Stimulated activated CD4-positive, alpha-beta T cell treated with anti-CD3 and anti-CD28 coated beads, Interleukin-1b, Interleukin-23, amount 100 ng/mL, for 48 hours (primary cell): ENCODE measurements at regions not wholly inside any gene's neighbourhood (a gene's known extent, or its start where the extent isn't known, plus 50 kb on each side); places are given as distances from the start of the nearest gene placed in this dataset.
"Not testable (repeated sequence)": the region's sequence is repeated elsewhere in the genome, so short reads cannot be mapped to it uniquely, and the experiment has no call there.

Source experiments
- DNase-seq: peaks from one replicate; pipeline ENCODE4 v3.0.0-alpha.2; 2020

DNA sequence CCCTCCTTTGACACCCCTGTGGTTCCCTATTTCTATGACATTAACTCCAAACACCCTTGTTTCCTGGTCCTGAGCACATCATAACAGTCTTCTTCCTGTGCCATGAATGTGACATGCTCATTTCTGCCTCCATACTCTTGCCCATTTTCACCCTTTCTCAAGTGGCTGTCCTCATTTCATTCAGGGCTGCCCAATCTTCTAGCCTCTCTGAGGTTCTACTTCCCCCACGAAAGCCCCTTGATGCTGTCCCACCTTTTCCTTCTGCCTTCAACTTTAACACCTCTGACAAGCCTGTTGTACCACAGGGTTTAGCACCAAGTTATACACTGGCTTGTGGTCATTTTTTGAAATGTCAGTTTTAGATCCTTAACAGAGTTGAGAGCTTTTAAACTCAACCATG lies 136.2 kb upstream of the BOD1L1 start:
- DNase-seq = no peak

DNA sequence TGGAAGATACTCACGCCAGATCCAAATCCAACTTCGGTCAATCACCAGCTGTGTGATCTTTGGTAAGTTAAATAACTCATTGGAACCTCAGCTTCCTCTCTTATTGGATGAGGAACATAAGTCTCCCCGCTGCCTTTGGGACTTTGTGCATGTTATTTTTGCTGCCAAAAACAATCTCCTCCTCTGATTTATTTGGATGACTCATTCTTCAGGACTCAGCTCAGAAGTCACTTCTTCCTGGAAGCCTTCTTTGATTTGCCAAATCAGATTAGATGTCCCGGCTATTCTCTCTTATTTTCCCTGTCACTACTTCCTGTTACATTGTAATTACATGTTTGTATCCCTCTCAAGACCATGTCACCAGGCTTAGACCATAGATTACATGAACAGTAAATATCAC lies 138.0 kb upstream of the BOD1L1 start:
- no peak for DNase-seq

DNA sequence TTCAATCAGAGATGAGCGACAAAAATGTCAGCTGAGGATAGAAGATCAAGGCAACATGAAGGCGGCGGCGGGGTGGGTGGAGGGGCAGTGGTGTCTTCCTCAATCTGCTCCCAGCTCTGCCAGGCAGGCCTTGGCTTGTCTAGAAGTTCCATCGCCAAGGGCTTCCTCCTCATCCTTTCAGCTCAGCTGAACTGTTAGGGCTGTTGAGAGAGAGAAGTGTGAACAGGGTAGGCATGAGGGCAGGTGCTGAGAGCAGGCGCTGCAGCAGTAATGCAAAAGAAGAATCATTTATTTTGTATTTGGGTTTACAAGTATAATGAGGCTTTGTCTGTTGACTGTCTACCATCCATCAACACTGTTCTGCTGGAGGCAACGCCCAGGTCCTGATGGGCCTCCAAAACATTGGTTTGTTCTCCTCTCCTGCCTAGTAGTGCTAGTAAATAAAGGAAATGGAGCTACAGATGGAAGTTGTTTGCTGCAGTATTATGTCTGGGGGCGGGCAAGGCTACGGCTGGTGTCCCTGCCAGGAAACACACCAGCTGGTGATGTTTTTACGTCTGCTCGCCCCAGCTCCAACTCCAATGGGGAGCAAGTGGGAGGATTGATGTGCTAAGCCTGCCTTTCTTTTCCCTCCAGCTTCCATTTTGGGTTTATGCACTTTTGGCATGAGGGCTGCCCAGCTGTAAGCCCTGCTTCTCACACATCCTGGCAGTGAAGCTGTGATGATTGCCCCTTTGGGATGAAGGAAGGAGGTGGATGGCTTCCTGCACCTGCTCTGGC lies 139.4 kb upstream of the BOD1L1 start:
- no peak for DNase-seq

DNA sequence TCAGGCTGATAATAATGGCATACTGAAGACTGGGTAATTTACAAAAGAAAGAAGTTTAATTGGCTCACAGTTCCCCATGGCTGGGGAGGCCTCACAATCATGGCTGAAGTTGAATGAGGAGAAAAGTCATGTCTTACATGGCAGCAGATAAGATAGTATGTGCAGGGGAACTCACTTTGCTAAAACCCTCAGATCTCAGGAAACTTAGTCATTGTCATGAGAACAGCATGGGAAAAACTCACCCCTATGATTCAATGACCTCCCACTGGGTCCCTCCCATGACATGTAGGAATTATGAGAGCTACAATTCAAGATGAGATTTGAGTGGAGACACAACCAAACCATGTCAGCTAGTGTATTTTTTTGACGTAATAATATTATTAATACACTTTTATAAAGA lies 149.8 kb upstream of the BOD1L1 start:
- DNase-seq = no peak

DNA sequence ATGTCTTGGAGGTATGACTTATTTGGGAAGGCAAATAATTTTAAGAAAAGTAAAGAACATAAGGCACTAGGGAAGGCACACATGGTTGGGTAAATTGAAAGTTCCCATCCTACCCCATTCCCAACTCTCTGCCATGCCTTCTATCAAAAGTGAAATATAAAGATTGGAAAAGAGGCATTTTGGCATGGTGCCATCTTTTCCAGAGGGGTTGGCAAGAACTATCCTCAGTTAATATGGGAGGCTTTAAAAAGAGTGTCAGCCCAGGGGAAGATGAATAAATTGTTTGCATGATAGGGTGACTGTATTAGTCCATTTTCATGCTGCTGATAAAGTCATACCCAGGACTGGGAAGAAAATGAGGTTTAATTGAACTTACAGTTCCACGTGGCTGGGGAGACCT lies 150.8 kb upstream of the BOD1L1 start:
- no peak for DNase-seq

DNA sequence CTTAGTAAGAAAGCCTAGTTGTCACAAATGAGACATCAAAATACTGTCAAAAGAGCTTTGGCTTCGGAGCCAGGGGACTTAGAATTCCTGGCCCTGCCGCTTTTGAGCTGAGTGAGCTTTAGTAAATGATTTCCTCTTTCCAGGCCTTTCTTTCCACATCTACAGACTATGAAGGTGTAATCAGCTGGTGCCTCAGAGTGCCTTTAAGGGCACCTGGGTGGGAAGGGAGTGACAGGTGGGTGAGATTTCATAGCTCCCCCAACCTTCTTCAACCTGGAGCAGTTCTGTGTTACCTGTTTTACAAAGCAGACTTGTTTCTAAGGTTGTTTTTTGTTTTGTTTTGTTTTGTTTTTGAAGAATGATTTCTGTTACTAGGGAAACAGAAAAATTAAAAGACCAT lies 154.7 kb upstream of the BOD1L1 start:
- DNase-seq = no peak

- no peak for DNase-seq
Observed at GRCh38 chr4:13783800-13784411, 156.4 kb upstream of the BOD1L1 start.

DNA sequence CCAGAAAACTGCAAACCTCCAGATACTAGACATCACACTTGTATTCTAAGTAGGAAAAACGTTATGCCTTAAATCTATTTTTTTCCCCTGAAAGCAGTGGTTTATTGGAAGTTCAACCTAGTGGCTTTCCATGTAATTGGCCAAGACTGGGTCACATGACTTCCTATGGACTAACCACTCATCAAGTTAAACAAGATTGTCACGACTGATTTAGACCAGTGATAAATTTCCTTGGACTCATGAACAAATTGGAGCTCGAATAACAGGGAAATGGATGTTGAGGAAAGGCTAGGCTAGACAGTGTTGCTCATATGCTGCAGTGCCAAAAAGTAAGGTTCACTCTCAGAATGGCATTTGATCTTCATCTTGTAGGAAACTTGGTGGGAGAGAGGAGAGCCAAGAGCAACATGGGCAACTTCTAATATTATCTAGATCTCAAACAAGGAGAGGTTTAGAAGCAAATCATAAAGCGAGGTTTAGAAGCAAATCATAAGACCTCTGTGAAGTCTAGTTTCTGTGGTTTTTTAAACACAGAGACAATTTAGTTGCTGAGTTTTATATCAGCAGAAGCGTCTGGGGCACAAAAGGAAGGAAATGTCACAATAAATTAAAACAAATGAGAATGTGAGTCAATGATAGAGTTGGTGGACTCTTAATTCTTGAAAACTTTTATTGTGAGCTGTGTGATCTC lies 165.6 kb upstream of the BOD1L1 start:
- no peak for DNase-seq

DNA sequence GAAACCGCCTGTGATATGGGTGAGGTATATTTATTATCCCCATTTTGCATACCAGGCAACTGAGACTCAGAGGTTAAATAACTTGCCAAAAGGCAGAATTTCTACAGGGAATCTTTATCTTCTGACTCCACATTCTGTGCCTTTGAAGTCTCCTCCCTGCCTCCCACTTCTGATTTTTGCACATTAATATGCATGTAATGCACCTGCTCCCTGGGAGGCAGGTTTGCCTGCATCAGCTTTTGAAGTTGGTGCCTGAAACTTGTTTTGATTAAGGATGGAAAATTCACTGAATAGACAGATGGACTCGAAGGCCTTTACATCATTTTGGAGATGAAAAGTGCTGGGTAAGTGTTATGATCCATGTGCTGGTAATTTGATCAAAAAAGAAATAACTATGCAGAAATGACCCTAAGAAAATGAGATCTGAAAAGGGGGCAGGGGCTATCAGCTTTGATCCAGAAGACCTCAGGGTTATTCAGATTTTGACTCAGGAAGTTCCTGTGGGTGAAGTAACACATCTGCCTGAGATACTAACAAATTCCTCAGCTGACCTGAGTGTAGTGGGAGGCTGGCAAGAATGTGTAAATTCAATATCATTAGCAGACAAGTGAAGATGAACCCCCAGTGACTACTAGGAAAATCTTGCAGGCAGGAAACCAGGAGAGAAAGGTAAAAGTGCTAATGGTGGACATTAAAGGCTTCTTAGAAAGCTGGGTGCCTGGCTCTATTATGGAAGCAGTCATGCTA lies 167.5 kb upstream of the BOD1L1 start:
- DNase-seq = no peak

DNA sequence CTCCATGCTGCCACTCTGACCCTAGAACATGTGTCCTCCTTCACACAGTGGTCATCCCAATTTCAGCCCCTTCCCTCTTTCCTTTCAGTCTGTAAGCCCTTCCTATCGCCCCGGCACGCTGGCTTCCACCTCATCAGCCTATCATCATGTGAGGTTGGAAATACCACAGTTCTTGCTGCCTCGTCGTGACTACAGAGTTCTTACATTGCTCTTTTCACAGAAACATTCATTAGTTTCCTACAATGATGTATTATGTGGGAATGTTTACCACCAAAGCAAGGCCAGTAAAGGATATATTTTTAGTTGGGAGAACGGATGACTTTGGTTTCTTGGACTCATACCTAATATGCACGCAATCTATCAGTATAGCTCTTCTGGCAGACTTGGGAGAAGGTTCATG lies 169.5 kb upstream of the BOD1L1 start:
- DNase-seq = no peak

GRCh38 chr4:13815231-13815630 lies 187.7 kb upstream of the BOD1L1 start:
- DNase-seq = no peak

- DNase-seq = no peak
Observed at GRCh38 chr4:13816472-13816871, 188.9 kb upstream of the BOD1L1 start.

- DNase-seq = no peak
Observed at GRCh38 chr4:13821522-13821921, 194.0 kb upstream of the BOD1L1 start.

GRCh38 chr4:13825822-13826221 lies 198.3 kb upstream of the BOD1L1 start:
- not testable (repeated sequence) for DNase-seq

GRCh38 chr4:13829457-13829856 lies 201.9 kb upstream of the BOD1L1 start:
- no peak for DNase-seq

GRCh38 chr4:13830449-13830848 lies 202.9 kb upstream of the BOD1L1 start:
- no peak for DNase-seq

- DNase-seq = no peak
Observed at GRCh38 chr4:13833171-13833804, 205.8 kb upstream of the BOD1L1 start.

DNA sequence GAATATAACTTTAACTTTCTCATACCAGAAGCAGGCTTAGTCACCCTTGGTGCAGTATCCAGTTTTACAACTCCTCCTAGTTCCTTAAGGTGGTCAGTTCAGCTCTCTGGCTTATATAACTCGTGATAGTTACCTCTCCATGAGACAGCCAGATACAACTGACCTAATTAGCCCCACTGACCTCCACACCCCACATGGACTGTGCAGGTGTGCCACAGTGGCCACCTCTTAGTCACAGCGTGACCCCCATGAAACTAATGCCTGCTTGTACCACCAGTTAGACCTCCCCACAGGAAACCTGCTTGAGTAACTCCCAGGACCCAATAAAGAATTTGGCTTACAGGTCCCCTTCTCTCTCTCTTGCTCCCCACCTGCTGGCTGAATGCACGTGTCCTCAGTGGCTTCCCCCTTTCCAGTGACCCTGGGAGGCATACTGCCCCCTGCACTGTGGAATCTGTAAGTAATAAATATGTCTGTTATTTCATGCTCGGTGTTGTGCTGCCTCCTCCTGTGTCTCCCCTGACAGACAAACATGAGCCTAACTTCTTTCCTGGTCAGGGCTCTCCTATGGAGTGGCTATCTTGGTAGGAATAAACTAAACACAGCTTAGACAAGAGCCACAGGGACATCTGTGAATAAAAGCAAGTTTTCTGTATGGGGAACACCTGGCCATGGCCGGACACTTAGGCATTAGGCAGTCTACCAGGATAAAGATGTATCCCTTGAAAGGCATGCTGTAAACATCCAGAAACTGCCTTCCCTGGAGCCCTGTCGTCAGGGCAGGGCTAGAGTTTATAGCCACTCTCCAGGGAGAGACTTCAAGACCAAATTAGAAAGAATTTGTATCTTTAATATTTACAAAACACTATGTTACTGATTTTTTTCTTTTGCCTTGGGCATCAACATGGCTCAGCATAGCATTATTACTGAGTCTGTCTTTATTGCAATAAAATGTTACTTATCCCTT lies 209.7 kb upstream of the BOD1L1 start:
- DNase-seq = no peak

- no peak for DNase-seq
Observed at GRCh38 chr4:13840502-13841190, 213.1 kb upstream of the BOD1L1 start.

DNA sequence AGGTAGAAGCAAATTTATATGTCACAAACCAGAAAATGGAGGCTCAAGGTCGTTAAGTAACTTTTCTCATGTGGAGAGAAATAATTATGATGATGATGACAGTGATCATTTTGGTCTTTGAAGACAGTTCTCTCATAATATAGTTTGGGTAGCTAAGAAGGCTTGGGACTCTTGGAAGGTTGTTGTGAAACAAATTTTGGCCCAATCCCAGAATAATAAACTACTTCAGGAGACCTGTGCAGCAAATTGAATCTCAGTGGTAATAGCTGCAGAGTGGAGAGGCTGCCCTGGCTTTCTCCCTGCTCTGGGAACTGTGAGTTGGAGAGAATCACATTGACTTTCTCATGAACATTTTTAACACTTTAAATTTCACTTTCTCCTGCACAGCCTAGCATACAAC lies 217.2 kb upstream of the BOD1L1 start:
- DNase-seq = no peak

DNA sequence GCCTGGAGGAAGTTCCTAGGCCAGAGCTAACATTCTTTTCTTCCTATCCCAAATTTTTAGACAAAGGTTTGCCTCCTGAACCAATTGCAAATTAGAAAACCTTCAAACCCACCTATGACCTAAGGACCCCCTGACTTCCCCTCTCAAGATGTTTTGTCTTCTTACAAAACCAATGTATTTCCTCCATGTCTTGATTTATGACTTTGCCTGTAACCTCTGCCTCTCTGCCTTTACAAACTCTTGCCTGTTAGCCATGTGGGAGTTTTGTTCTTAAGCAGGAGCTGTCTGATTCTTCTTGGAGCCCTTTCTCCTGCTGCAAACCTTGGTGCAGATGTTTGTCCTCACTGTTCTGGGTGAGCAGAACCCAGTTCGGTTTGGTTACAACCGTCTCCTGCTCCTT lies 222.3 kb upstream of the BOD1L1 start:
- no peak for DNase-seq
